Keratinocyte (primary cell): ENCODE measurements at regions not wholly inside any gene's neighbourhood (a gene's known extent, or its start where the extent isn't known, plus 50 kb on each side); places are given as distances from the start of the nearest gene placed in this dataset.

Experiments used
- DNase-seq: peaks from one replicate; pipeline ENCODE4 v3.0.0-alpha.2; 2011; ENCODE audit warnings: low read depth, missing footprints, low spot score
- FAIRE-seq: peaks from 2 replicates; lab custom pipeline; 2011; peaks lifted over from hg19 to GRCh38; lab: Jason Lieb, UNC
- H2AFZ ChIP-seq: 2 replicates; pipeline ENCODE4 v1.6.0; 2012; ENCODE audit warnings: low read length, control low read depth, inconsistent platforms; ENCODE audit not compliant: control insufficient read depth
- H3K27ac ChIP-seq: 2 replicates; pipeline ENCODE4 v1.5.1; 2011; ENCODE audit warnings: low read length; ENCODE audit not compliant: control insufficient read depth, insufficient read depth
- H3K27me3 ChIP-seq: 3 replicates; pipeline ENCODE4 v1.6.0; 2011; ENCODE audit warnings: low read length; ENCODE audit not compliant: control insufficient read depth, insufficient read depth; ENCODE audit errors: extremely low read depth
- H3K36me3 ChIP-seq, 2 experiments: 2 replicates in 1 of 2; 3 replicates in 1 of 2; pipeline ENCODE4 v1.5.1; 2011; ENCODE audit warnings: low read length in 2 of 2, mild to moderate bottlenecking in 1 of 2; ENCODE audit not compliant: control insufficient read depth in 2 of 2, insufficient read depth in 2 of 2; ENCODE audit errors: extremely low read depth in 1 of 2
- H3K4me1 ChIP-seq: 3 replicates; pipeline ENCODE4 v1.5.1; 2011; ENCODE audit warnings: low read length; ENCODE audit not compliant: control insufficient read depth, insufficient read depth; ENCODE audit errors: extremely low read depth
- H3K4me2 ChIP-seq: 3 replicates; pipeline ENCODE4 v1.6.0; 2011; ENCODE audit warnings: low read depth, low read length; ENCODE audit not compliant: control insufficient read depth, insufficient read depth; ENCODE audit errors: extremely low read depth
- H3K4me3 ChIP-seq, 3 experiments: fragments of 200-600 bp in 1 of 3; sonication (generic) in 1 of 3; 2 replicates in 2 of 3; 3 replicates in 1 of 3; pipeline ENCODE4 v1.5.1; 2011 to 2016; ENCODE audit warnings: low read length in 3 of 3, mild to moderate bottlenecking in 3 of 3, control low read depth in 2 of 3, inconsistent platforms in 1 of 3, low read depth in 1 of 3, mixed read lengths in 1 of 3, mixed run types in 1 of 3, moderate library complexity in 1 of 3; ENCODE audit not compliant: control insufficient read depth in 2 of 3, insufficient read depth in 2 of 3; ENCODE audit errors: extremely low read depth in 1 of 3
- H3K79me2 ChIP-seq: 2 replicates; pipeline ENCODE4 v1.6.0; 2012; ENCODE audit warnings: low read length; ENCODE audit not compliant: control insufficient read depth, insufficient read depth
- H3K9ac ChIP-seq: 3 replicates; pipeline ENCODE4 v1.6.0; 2011; ENCODE audit warnings: low read length; ENCODE audit not compliant: control insufficient read depth, insufficient read depth; ENCODE audit errors: extremely low read depth
- H3K9me1 ChIP-seq: 3 replicates; pipeline ENCODE4 v1.6.0; 2011; ENCODE audit warnings: low read length; ENCODE audit not compliant: control insufficient read depth, insufficient read depth; ENCODE audit errors: extremely low read depth
- H3K9me3 ChIP-seq: 2 replicates; pipeline ENCODE4 v1.5.1; 2012; ENCODE audit warnings: low read depth, low read length; ENCODE audit not compliant: control insufficient read depth
- H4K20me1 ChIP-seq: 3 replicates; pipeline ENCODE4 v1.6.0; 2011; ENCODE audit warnings: low read length; ENCODE audit not compliant: control insufficient read depth, insufficient read depth; ENCODE audit errors: extremely low read depth
- CTCF ChIP-seq, 3 experiments: IDR thresholded peaks in 1 of 3; conservative IDR thresholded peaks in 1 of 3; optimal IDR thresholded peaks in 1 of 3; 2 replicates in 2 of 3; 3 replicates in 1 of 3; pipeline versions ENCODE3 to v1.5.1; 2011; ENCODE audit warnings: low read length in 3 of 3, mild to moderate bottlenecking in 3 of 3, moderate library complexity in 2 of 3, control low read depth in 1 of 3, inconsistent platforms in 1 of 3; ENCODE audit not compliant: insufficient read depth in 2 of 3; ENCODE audit errors: extremely low read depth in 1 of 3
- EZH2 ChIP-seq: IDR thresholded peaks from one replicate; pipeline ENCODE4 v1.6.1; 2012; ENCODE audit warnings: inconsistent platforms, mild to moderate bottlenecking, low read length, moderate library complexity
- dilution Hi-C: fragments of 300-500 bp; cut with MboI; formaldehyde crosslinking; loops from one replicate; pipeline ENCODE4 v1.7.0; 2020; ENCODE audit warnings: low sequenced_read_pairs; ENCODE audit not compliant: extremely low pct_ligation_motif_present

GRCh38 chr2:22787745-22788144 is 597.2 kb upstream of the KLHL29 start:
- Histone ChIP-seq H3K9ac (no peak overlapping the region), H3K4me1 (no peaks in the 10 kb centered on the region), H3K36me3 (no peaks in the 10 kb centered on the region), H3K27me3 (no peaks in the 10 kb centered on the region), H3K79me2 (no peaks in the 10 kb centered on the region), H3K27ac (no peak overlapping the region), H3K9me3 (no peaks in the 10 kb centered on the region), H2AFZ (no peak overlapping the region), H3K9me1 (no peaks in the 10 kb centered on the region), H3K4me2 (no peak overlapping the region), H4K20me1 (no peaks in the 10 kb centered on the region), H3K4me3 (no peak overlapping the region)
- TF ChIP-seq CTCF (optimal IDR thresholded peaks at IDR 0.05 in 1 of 3, IDR thresholded peaks at IDR 0.05 in 1 of 3, conservative IDR thresholded peaks at IDR 0.05 in 1 of 3; ENCODE audit: extremely low read depth in 1 of 3, insufficient read depth in 2 of 3, low read length in 3 of 3) (no peak), EZH2 (no peak)
- dilution Hi-C loops: no loop called here
- DNase-seq (no peak), FAIRE-seq (no peak)

- TF ChIP-seq EZH2: no peak
- no peak for TF ChIP-seq CTCF (optimal IDR thresholded peaks at IDR 0.05 in 1 of 3, IDR thresholded peaks at IDR 0.05 in 1 of 3, conservative IDR thresholded peaks at IDR 0.05 in 1 of 3; ENCODE audit: extremely low read depth in 1 of 3, insufficient read depth in 2 of 3, low read length in 3 of 3)
- FAIRE-seq: no peak
These were observed 596.1 kb upstream of the KLHL29 start for GRCh38 chr2:22788749-22789327.

More at GRCh38 chr2:22788749-22789327, 596.1 kb upstream of the KLHL29 start:
- no peak overlapping the region for H3K4me3 ChIP-seq
- H3K27ac ChIP-seq: no peak overlapping the region
- H4K20me1 ChIP-seq: no peaks in the 10 kb centered on the region
- no peaks in the 10 kb centered on the region for H3K4me1 ChIP-seq
- dilution Hi-C loops: no loop called here
- no peaks in the 10 kb centered on the region for H3K9me1 ChIP-seq
- no peaks in the 10 kb centered on the region for H3K27me3 ChIP-seq
- no peak overlapping the region for H3K9ac ChIP-seq
- no peak overlapping the region for H2AFZ ChIP-seq
- H3K79me2 ChIP-seq: no peaks in the 10 kb centered on the region
- DNase-seq: no peak
- no peaks in the 10 kb centered on the region for H3K9me3 ChIP-seq
- H3K4me2 ChIP-seq: no peak overlapping the region
- no peaks in the 10 kb centered on the region for H3K36me3 ChIP-seq
